Peyer's patch (tissue), 4 donors: ENCODE measurements at regions not wholly inside any gene's neighbourhood (a gene's known extent, or its start where the extent isn't known, plus 50 kb on each side); places are given as distances from the start of the nearest gene placed in this dataset.

Experiments
- POLR2A ChIP-seq, 2 donors: fragments of 450-650 bp; IDR thresholded peaks; one replicate each; pipeline ENCODE4 v1.5.1; 2017; ENCODE audit warnings: antibody characterized with exemption in 2 of 2, mild to moderate bottlenecking in 2 of 2, moderate library complexity in 2 of 2
- TF ChIP-seq, protein P1 (sequence below), 6 experiments: fragments of 450-650 bp in 4 of 6; fragments of 200-600 bp in 2 of 6; sonication (generic) in 1 of 6; IDR thresholded peaks; one replicate each; pipeline ENCODE4 v1.5.1; 2017 to 2019; ENCODE audit warnings: antibody characterized with exemption in 6 of 6, mild to moderate bottlenecking in 3 of 6, moderate library complexity in 1 of 6

DNA sequence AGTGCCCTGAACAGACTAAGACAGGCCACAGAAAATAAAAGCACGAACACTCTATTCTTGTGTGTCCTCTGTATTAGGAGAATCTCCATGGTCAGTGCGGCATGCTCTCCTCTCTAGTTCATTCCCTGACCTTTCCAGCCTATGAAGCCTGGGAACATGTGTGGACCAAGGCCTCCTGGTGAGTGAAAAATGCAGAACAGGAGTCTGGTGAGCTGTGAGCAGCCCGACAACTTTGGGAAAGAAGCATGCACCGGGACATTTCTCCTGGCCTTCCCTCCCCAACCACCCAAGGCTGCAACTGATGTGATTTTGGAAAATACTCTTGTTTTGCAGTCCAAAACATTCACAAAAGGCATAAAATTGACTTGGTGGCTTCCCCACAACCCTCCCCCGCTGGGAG lies 878.3 kb upstream of the ID2 start:
- TF ChIP-seq, protein P1, sequence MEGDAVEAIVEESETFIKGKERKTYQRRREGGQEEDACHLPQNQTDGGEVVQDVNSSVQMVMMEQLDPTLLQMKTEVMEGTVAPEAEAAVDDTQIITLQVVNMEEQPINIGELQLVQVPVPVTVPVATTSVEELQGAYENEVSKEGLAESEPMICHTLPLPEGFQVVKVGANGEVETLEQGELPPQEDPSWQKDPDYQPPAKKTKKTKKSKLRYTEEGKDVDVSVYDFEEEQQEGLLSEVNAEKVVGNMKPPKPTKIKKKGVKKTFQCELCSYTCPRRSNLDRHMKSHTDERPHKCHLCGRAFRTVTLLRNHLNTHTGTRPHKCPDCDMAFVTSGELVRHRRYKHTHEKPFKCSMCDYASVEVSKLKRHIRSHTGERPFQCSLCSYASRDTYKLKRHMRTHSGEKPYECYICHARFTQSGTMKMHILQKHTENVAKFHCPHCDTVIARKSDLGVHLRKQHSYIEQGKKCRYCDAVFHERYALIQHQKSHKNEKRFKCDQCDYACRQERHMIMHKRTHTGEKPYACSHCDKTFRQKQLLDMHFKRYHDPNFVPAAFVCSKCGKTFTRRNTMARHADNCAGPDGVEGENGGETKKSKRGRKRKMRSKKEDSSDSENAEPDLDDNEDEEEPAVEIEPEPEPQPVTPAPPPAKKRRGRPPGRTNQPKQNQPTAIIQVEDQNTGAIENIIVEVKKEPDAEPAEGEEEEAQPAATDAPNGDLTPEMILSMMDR (IDR thresholded peaks at IDR 0.05) = no peak
- TF ChIP-seq POLR2A (IDR thresholded peaks at IDR 0.05) = no peak
